ENCODE measurements at regions not wholly inside any gene's neighbourhood (a gene's known extent, or its start where the extent isn't known, plus 50 kb on each side); places are given as distances from the start of the nearest gene placed in this dataset.

- no peak overlapping the region for H3K4me3 ChIP-seq (ENCODE audit: low read length in 3 of 3)
- no peaks in the 10 kb centered on the region for H3K9me3 ChIP-seq (ENCODE audit: control insufficient read depth in 2 of 3, insufficient read depth in 1 of 3, low read length in 3 of 3)
- TF ChIP-seq, protein P1, sequence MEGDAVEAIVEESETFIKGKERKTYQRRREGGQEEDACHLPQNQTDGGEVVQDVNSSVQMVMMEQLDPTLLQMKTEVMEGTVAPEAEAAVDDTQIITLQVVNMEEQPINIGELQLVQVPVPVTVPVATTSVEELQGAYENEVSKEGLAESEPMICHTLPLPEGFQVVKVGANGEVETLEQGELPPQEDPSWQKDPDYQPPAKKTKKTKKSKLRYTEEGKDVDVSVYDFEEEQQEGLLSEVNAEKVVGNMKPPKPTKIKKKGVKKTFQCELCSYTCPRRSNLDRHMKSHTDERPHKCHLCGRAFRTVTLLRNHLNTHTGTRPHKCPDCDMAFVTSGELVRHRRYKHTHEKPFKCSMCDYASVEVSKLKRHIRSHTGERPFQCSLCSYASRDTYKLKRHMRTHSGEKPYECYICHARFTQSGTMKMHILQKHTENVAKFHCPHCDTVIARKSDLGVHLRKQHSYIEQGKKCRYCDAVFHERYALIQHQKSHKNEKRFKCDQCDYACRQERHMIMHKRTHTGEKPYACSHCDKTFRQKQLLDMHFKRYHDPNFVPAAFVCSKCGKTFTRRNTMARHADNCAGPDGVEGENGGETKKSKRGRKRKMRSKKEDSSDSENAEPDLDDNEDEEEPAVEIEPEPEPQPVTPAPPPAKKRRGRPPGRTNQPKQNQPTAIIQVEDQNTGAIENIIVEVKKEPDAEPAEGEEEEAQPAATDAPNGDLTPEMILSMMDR (IDR thresholded peaks at IDR 0.05; ENCODE audit: borderline replicate concordance, extremely low read depth, insufficient read depth) = no peak
- H3K4me1 ChIP-seq (ENCODE audit: control insufficient read depth in 2 of 3, insufficient read depth in 2 of 3, low read depth in 1 of 3, low read length in 3 of 3) = no peaks in the 10 kb centered on the region
- no peak for FAIRE-seq
- no peak overlapping the region for H3K9ac ChIP-seq (ENCODE audit: low read length in 3 of 3)
- no peak overlapping the region for H3K27ac ChIP-seq (ENCODE audit: low read depth in 2 of 2, low read length in 2 of 2)
- H3K36me3 ChIP-seq (ENCODE audit: control insufficient read depth in 2 of 3, insufficient read depth in 3 of 3, low read length in 3 of 3) = no peaks in the 10 kb centered on the region
- no peak for DNase-seq
- no peaks in the 10 kb centered on the region for H3K27me3 ChIP-seq (ENCODE audit: control insufficient read depth, insufficient read depth, low read length)
- intact Hi-C loops (cut with DNase I) = no loop called here
Observed at GRCh38 chr15:46275701-46276100, 640.9 kb downstream of the SQOR start.

- H3K4me1 ChIP-seq (ENCODE audit: control insufficient read depth in 2 of 3, insufficient read depth in 2 of 3, low read depth in 1 of 3, low read length in 3 of 3) = no peaks in the 10 kb centered on the region
- TF ChIP-seq, protein P1 (IDR thresholded peaks at IDR 0.05; ENCODE audit: borderline replicate concordance, extremely low read depth, insufficient read depth) = no peak
- H3K36me3 ChIP-seq (ENCODE audit: control insufficient read depth in 2 of 3, insufficient read depth in 3 of 3, low read length in 3 of 3) = no peaks in the 10 kb centered on the region
- DNase-seq (no peak), FAIRE-seq (no peak)
- no peak overlapping the region for H3K4me3 ChIP-seq (ENCODE audit: low read length in 3 of 3)
- H3K27ac ChIP-seq (ENCODE audit: low read depth in 2 of 2, low read length in 2 of 2) = no peak overlapping the region
- H3K9ac ChIP-seq (ENCODE audit: low read length in 3 of 3) = no peak overlapping the region
- H3K9me3 ChIP-seq (ENCODE audit: control insufficient read depth in 2 of 3, insufficient read depth in 1 of 3, low read length in 3 of 3) = no peaks in the 10 kb centered on the region
- intact Hi-C loops (cut with DNase I) = no loop called here
- no peaks in the 10 kb centered on the region for H3K27me3 ChIP-seq (ENCODE audit: control insufficient read depth, insufficient read depth, low read length)
Observed at GRCh38 chr15:46277451-46277850, 642.6 kb downstream of the SQOR start.

- no peak overlapping the region for H3K4me3 ChIP-seq (ENCODE audit: low read length in 3 of 3)
- no peaks in the 10 kb centered on the region for H3K27me3 ChIP-seq (ENCODE audit: control insufficient read depth, insufficient read depth, low read length)
- H3K27ac ChIP-seq (ENCODE audit: low read depth in 2 of 2, low read length in 2 of 2) = no peak overlapping the region
- H3K36me3 ChIP-seq (ENCODE audit: control insufficient read depth in 2 of 3, insufficient read depth in 3 of 3, low read length in 3 of 3) = no peaks in the 10 kb centered on the region
- DNase-seq (no peak), FAIRE-seq (no peak)
- intact Hi-C loops (cut with DNase I) = no loop called here
- TF ChIP-seq, protein P1 (IDR thresholded peaks at IDR 0.05; ENCODE audit: borderline replicate concordance, extremely low read depth, insufficient read depth) = no peak
- no peak overlapping the region for H3K9ac ChIP-seq (ENCODE audit: low read length in 3 of 3)
- no peaks in the 10 kb centered on the region for H3K9me3 ChIP-seq (ENCODE audit: control insufficient read depth in 2 of 3, insufficient read depth in 1 of 3, low read length in 3 of 3)
- H3K4me1 ChIP-seq (ENCODE audit: control insufficient read depth in 2 of 3, insufficient read depth in 2 of 3, low read depth in 1 of 3, low read length in 3 of 3) = no peaks in the 10 kb centered on the region
Observed at GRCh38 chr15:46278062-46278461, 643.2 kb downstream of the SQOR start.

DNA sequence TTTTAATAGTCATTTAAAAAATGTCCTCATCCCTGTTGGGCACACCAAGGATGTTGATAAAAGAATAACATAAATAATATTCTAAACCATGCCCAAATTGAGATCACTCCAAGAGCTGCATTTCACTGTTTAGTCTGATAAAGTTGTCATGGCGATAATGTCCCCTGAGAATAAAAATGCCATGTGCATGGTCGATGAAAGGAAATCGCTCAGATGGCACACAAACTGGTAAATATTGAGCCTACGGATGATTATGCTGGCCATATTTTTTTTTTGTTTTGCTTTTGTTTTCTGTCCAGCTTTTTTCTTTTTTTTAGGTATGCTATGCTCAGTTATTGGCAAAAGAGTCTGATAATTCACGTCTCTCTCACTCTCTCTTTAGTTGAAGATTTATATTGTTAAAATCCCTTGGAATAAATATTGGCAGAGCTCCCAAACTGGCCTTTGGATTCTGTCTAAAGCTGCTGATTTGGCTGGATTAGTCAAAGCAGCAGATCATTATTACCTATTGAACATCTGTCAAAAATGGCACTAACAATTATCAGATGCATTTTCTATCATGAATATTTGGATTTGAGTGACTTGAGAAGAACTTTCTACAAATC is 643.8 kb downstream of the SQOR start:
- H3K4me3 ChIP-seq (ENCODE audit: low read length in 3 of 3) = no peak overlapping the region
- H3K9me3 ChIP-seq (ENCODE audit: control insufficient read depth in 2 of 3, insufficient read depth in 1 of 3, low read length in 3 of 3) = no peaks in the 10 kb centered on the region
- H3K9ac ChIP-seq (ENCODE audit: low read length in 3 of 3) = no peak overlapping the region
- DNase-seq (no peak), FAIRE-seq (no peak)
- intact Hi-C loops (cut with DNase I) = no loop called here
- no peak overlapping the region for H3K27ac ChIP-seq (ENCODE audit: low read depth in 2 of 2, low read length in 2 of 2)
- no peaks in the 10 kb centered on the region for H3K4me1 ChIP-seq (ENCODE audit: control insufficient read depth in 2 of 3, insufficient read depth in 2 of 3, low read depth in 1 of 3, low read length in 3 of 3)
- TF ChIP-seq, protein P1 (IDR thresholded peaks at IDR 0.05; ENCODE audit: borderline replicate concordance, extremely low read depth, insufficient read depth) = no peak
- H3K36me3 ChIP-seq (ENCODE audit: control insufficient read depth in 2 of 3, insufficient read depth in 3 of 3, low read length in 3 of 3) = no peaks in the 10 kb centered on the region
- H3K27me3 ChIP-seq (ENCODE audit: control insufficient read depth, insufficient read depth, low read length) = no peaks in the 10 kb centered on the region
